ENCODE measurements at regions not wholly inside any gene's neighbourhood (a gene's known extent, or its start where the extent isn't known, plus 50 kb on each side); places are given as distances from the start of the nearest gene placed in this dataset.

DNA sequence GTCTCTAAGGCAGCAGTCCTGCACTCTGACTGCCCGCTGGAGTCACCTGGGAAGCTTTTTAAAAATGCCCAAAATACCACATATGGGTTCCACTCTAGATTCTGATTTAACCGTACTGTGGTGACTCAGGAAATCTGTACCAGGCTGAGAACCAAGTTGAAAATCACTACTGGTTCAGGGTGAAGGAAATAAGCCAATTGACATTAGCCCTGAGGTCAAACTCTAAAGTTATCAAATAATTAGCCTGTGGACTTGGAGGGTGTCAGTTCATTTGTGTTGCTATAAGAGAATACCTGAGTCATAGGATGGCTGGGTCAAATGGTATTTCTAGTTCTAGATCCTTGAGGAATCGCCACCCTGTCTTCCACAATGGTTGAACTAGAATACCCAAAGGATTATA lies 321.7 kb upstream of the ROPN1 start:
- Mint-ChIP-seq H3K36me3 (ENCODE audit: low read depth) (no peaks in the 10 kb centered on the region), H3K27ac (no peak overlapping the region), H3K9me3 (no peaks in the 10 kb centered on the region), H3K4me1 (ENCODE audit: low read depth) (no peaks in the 10 kb centered on the region), H3K4me3 (ENCODE audit: low read depth) (no peak overlapping the region), H3K27me3 (ENCODE audit: low read depth) (peaks cover 2% of the 10 kb centered on the region)
- DNase-seq (ENCODE audit: low spot score) = no peak
- intact Hi-C loops (cut with micrococcal nuclease) = no loop called here

DNA sequence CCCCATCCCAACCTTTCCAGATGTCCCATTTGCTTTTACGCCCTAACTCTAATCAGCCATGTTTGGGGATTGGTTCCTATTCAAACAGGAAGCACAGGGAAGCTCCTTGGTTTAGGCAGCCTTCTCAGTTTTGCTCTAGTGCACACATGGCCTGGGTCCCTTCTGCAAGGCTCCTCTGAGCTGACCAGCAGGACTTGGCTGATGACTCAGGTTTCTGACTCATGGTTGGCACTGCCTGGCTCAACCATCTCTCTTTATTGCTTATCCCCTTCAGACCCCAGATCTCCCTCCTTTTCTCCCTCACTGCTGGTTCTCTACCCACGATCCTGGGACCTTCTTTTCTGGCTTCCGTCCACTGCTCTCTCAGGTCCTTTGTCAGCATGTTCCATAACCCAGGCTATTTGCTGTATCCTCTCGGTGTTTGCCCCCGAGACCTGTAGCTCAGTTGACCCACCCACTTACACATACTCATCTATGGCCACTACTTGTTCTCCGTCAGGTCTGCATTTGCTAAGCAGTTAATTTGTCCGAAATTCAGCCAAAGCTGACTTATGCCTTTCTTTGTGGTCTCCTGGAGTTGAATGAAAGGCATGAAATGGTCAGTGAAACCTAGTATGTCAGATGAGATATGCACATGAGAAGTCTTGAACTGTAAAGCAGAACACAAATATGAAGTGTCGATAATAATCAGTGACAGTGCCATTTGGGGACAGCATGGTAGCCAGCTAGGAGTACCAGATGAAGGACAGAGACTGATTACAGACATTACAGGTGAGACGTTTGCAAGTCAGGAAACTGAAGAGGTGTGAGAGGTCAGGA lies 323.5 kb upstream of the ROPN1 start:
- intact Hi-C loops (cut with micrococcal nuclease) = no loop called here
- Mint-ChIP-seq H3K27me3 (ENCODE audit: low read depth) (peaks cover 2% of the 10 kb centered on the region), H3K4me3 (ENCODE audit: low read depth) (no peak overlapping the region), H3K36me3 (ENCODE audit: low read depth) (no peaks in the 10 kb centered on the region), H3K4me1 (ENCODE audit: low read depth) (no peaks in the 10 kb centered on the region), H3K9me3 (no peaks in the 10 kb centered on the region), H3K27ac (no peak overlapping the region)
- no peak for DNase-seq (ENCODE audit: low spot score)

DNA sequence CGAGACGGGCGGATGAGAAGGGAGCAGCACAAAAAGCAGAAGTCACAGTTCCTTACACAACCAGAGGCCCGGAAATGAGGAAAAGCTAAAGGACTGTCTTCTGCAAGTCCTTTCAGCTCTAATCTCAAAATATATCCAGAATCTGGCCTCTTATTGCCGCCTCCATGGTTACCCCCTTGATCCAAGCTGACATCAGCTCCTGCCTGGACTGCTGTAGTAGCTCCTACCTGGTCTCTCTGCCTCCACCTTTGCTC lies 324.0 kb upstream of the ROPN1 start:
- H3K4me1 Mint-ChIP-seq (ENCODE audit: low read depth) = no peaks in the 10 kb centered on the region
- H3K4me3 Mint-ChIP-seq (ENCODE audit: low read depth) = no peak overlapping the region
- H3K36me3 Mint-ChIP-seq (ENCODE audit: low read depth) = no peaks in the 10 kb centered on the region
- H3K9me3 Mint-ChIP-seq = no peaks in the 10 kb centered on the region
- DNase-seq (ENCODE audit: low spot score) = no peak
- H3K27ac Mint-ChIP-seq = no peak overlapping the region
- intact Hi-C loops (cut with micrococcal nuclease) = no loop called here
- H3K27me3 Mint-ChIP-seq (ENCODE audit: low read depth) = peaks cover 2% of the 10 kb centered on the region

DNA sequence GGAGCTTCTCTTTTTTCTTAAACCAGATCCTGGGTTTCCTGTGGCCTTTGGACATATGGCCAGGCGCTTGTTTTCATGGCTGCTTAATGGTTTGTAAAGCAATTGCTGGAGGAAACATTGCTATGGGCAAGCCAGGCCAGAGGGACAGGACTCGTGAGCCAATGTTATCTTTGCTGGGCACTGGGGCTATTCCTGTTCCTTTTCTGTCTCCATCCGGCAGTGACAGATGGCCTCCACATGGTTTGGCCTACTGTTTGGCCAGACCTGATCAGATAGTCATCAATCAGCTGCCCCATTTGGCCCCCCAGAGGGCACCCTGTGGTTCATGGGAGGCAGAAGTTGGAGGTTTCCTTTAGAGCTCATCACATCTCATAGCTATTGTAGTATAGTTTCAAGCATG lies 326.1 kb upstream of the ROPN1 start:
- no peak overlapping the region for H3K4me3 Mint-ChIP-seq (ENCODE audit: low read depth)
- no peak overlapping the region for H3K27ac Mint-ChIP-seq
- no peak for DNase-seq (ENCODE audit: low spot score)
- no peaks in the 10 kb centered on the region for H3K27me3 Mint-ChIP-seq (ENCODE audit: low read depth)
- no peaks in the 10 kb centered on the region for H3K36me3 Mint-ChIP-seq (ENCODE audit: low read depth)
- no peaks in the 10 kb centered on the region for H3K9me3 Mint-ChIP-seq
- H3K4me1 Mint-ChIP-seq (ENCODE audit: low read depth) = no peaks in the 10 kb centered on the region
- intact Hi-C loops (cut with micrococcal nuclease) = no loop called here

DNA sequence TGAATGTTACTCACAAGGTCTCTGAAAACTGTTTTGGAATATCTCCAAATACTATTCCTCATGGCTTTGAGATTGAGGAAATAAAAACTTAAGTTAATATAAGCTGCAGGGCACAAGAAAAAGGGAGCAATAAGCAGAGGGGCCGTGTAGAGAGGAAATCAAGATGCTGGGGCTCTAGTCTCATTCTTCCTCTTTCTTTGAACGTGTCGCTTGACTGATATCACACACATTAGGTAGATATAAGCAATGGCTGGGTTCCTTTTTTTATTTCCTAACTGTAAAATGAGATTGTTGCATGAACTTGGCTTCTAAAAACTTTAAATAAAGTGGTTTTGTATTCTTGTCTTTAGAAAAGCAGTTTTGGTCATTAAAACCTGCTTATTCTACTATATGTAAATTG lies 326.7 kb upstream of the ROPN1 start:
- DNase-seq (ENCODE audit: low spot score) = no peak
- Mint-ChIP-seq H3K27ac (no peak overlapping the region), H3K4me3 (ENCODE audit: low read depth) (no peak overlapping the region), H3K9me3 (no peaks in the 10 kb centered on the region), H3K4me1 (ENCODE audit: low read depth) (no peaks in the 10 kb centered on the region), H3K36me3 (ENCODE audit: low read depth) (no peaks in the 10 kb centered on the region), H3K27me3 (ENCODE audit: low read depth) (no peaks in the 10 kb centered on the region)
- intact Hi-C loops (cut with micrococcal nuclease) = no loop called here

DNA sequence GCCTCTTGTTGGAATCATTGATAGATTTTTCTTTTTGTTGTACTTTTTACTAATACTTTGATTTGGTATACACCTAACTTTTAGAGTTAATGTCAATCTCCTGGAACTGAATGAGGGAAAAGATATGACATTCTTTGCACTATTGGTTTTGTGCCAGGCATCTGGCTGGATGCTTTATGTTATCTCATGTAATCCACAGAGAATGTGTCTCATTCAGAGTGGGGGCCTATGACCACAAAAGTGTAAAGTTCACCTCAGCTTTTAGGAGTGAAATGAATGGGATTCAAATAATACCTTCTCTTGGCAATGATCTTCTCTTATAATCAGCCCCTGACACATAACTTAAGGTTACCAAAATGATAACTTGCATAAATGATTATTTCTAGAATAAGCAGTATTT lies 329.1 kb upstream of the ROPN1 start:
- DNase-seq (ENCODE audit: low spot score) = no peak
- H3K4me1 Mint-ChIP-seq (ENCODE audit: low read depth) = no peaks in the 10 kb centered on the region
- H3K36me3 Mint-ChIP-seq (ENCODE audit: low read depth) = no peaks in the 10 kb centered on the region
- intact Hi-C loops (cut with micrococcal nuclease) = no loop called here
- H3K27me3 Mint-ChIP-seq (ENCODE audit: low read depth) = no peaks in the 10 kb centered on the region
- no peaks in the 10 kb centered on the region for H3K9me3 Mint-ChIP-seq
- H3K27ac Mint-ChIP-seq = no peak overlapping the region
- no peak overlapping the region for H3K4me3 Mint-ChIP-seq (ENCODE audit: low read depth)

DNA sequence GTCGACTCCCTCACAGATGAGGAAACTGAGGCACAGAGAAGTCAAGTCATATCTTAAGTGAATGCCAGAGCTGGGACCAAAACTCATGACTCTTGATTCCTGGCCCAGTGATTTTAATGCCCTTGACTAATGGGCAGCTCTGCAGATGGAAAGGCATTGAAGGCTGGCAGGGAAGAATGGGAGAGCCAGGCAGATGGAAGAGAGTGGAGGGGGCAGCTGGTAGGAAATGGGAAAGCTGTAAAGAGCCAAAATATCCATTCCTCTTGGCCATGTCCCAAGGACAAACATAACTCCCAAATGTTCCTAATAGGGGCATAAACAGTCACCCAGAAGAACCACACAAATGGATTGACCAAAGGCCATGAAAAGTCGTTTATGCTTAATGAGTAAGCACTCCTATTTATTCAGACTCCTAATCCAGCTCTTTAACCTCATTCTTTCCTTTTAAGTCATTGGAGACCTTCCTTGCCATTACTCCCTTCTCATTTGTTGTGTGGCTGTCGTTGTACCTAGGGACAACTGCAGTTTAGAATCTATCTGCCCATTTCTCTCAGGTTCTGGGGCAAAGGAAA lies 330.5 kb upstream of the ROPN1 start:
- intact Hi-C loops (cut with micrococcal nuclease) = no loop called here
- Mint-ChIP-seq H3K36me3 (ENCODE audit: low read depth) (no peaks in the 10 kb centered on the region), H3K27ac (no peak overlapping the region), H3K4me1 (ENCODE audit: low read depth) (no peaks in the 10 kb centered on the region), H3K4me3 (ENCODE audit: low read depth) (no peak overlapping the region), H3K9me3 (no peaks in the 10 kb centered on the region), H3K27me3 (ENCODE audit: low read depth) (no peaks in the 10 kb centered on the region)
- no peak for DNase-seq (ENCODE audit: low spot score)

DNA sequence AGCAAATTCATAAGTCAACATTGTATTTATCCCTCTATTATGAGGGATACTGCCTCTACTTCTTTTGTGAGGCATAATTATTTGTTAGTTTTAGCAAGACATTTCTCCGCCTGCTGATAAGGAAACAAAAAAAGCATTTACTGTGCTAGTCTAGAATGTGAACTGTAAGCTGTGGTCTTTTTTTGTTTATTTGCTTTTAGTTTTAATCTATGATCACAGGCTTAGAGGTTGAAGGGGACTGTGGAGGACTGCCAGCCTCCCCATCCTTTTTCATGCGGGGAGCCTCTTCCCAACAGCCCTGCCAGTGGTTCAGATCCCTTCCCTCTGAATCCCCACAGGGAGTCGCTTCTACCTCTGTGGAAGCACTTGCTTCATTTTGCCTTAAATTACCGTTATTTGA lies 331.0 kb upstream of the ROPN1 start:
- no peak overlapping the region for H3K27ac Mint-ChIP-seq
- H3K36me3 Mint-ChIP-seq (ENCODE audit: low read depth) = no peaks in the 10 kb centered on the region
- no peaks in the 10 kb centered on the region for H3K4me1 Mint-ChIP-seq (ENCODE audit: low read depth)
- DNase-seq (ENCODE audit: low spot score) = no peak
- intact Hi-C loops (cut with micrococcal nuclease) = no loop called here
- H3K27me3 Mint-ChIP-seq (ENCODE audit: low read depth) = no peaks in the 10 kb centered on the region
- no peaks in the 10 kb centered on the region for H3K9me3 Mint-ChIP-seq
- H3K4me3 Mint-ChIP-seq (ENCODE audit: low read depth) = no peak overlapping the region

DNA sequence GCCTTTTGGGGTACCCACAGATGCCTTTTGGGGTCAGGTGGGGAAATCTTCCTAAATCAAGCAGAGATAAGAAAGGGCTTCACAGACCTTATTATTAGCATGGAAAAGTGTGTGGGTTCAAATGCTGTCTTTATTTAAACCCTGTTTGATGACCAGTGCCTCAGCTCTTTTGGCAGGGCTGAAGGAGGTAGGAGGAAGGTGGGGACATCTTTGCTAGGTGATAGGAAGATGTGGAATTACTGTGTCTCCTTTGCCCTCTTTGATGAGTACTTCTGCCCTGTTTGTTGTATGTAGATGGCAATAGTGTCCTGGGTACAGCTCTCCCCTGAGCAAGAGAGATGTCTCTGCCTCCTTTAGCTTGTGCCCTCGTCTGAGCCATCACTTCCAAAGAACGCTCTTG lies 333.3 kb upstream of the ROPN1 start:
- H3K27ac Mint-ChIP-seq = no peak overlapping the region
- no peaks in the 10 kb centered on the region for H3K36me3 Mint-ChIP-seq (ENCODE audit: low read depth)
- no peaks in the 10 kb centered on the region for H3K27me3 Mint-ChIP-seq (ENCODE audit: low read depth)
- no peak overlapping the region for H3K4me3 Mint-ChIP-seq (ENCODE audit: low read depth)
- H3K4me1 Mint-ChIP-seq (ENCODE audit: low read depth) = no peaks in the 10 kb centered on the region
- no peak for DNase-seq (ENCODE audit: low spot score)
- no peaks in the 10 kb centered on the region for H3K9me3 Mint-ChIP-seq
- intact Hi-C loops (cut with micrococcal nuclease) = no loop called here

DNA sequence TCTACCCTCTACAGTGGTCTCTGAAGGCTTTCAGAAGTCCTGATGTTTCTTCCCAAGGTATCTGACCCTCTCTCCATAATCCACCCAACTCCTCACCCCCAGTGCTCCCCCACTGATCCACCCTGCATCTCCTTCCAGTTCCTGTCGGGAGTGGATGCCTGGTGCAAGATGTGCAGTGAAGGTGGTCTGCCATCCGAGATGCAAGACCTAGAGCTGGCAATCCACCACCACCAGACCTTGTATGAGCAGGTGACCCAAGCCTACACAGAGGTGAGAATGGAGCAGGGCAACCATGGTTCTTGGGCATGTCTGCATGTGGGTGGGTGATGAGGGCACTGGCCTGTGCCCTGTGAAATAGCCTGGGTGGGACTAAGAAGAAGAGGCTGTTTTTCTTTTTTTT lies 337.8 kb upstream of the ROPN1 start:
- intact Hi-C loops (cut with micrococcal nuclease) = no loop called here
- no peaks in the 10 kb centered on the region for H3K4me1 Mint-ChIP-seq (ENCODE audit: low read depth)
- no peaks in the 10 kb centered on the region for H3K27me3 Mint-ChIP-seq (ENCODE audit: low read depth)
- H3K9me3 Mint-ChIP-seq = no peaks in the 10 kb centered on the region
- no peak overlapping the region for H3K27ac Mint-ChIP-seq
- DNase-seq (ENCODE audit: low spot score) = no peak
- no peak overlapping the region for H3K4me3 Mint-ChIP-seq (ENCODE audit: low read depth)
- no peaks in the 10 kb centered on the region for H3K36me3 Mint-ChIP-seq (ENCODE audit: low read depth)

DNA sequence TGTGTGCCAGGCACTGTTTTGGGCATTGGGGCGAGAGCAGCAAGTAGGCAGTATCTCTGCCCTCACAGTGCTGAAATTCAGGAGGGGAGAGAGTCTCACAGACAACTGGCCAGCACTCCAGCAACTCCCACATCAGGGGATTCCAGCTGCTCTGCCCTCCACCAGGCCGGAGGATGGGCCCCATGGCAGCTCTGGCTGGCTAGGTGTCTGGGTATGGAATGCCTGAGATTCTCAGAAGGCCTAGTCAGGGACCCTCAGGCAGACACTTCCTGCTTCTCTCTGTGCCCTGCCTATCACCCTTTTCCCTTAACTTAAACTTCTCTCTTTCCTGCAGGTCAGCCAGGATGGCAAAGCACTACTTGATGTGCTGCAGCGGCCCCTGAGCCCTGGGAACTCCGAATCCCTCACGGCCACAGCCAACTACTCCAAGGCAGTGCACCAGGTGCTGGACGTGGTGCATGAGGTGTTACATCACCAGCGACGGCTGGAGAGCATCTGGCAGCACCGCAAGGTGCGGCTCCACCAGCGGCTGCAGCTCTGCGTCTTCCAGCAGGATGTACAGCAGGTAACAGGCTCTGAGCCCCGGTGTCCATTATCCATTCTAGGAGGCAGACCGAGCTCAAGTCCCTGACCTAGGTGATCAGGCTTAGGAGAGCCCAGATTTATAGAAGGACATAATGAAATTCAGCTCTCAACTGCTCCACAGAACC lies 342.2 kb upstream of the ROPN1 start:
- DNase-seq (ENCODE audit: low spot score) = no peak
- intact Hi-C loops (cut with micrococcal nuclease) = no loop called here
- Mint-ChIP-seq H3K27me3 (ENCODE audit: low read depth) (no peaks in the 10 kb centered on the region), H3K4me1 (ENCODE audit: low read depth) (no peaks in the 10 kb centered on the region), H3K9me3 (no peaks in the 10 kb centered on the region), H3K4me3 (ENCODE audit: low read depth) (no peak overlapping the region), H3K27ac (no peak overlapping the region), H3K36me3 (ENCODE audit: low read depth) (no peaks in the 10 kb centered on the region)

DNA sequence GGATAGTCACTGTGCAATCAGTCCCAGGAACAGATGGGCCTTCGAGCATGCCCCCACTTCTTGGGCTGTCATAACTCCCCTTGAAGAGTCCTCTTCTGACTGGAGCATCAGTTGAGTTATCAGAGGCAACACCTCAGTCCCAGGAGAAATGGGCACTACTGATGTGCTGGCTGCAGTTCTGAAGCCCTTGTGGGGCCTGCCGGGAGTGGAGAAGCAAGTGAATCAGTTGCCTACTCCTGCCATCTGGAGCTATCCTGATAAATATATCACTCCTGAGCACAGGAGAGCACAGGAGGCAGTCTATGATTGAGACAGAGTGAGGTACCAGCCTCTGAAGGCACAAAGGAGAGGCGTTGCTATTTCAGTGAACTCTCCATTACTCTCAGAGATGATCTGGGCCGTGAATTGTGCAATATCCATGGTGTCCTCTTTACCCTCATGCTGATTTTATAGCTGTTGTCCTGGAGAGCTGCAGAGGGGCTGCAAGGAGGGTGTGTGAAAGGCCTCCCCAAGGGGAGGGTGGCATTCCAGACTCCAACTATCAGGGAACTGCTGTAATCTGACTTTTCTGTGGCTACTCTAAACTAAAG lies 344.2 kb upstream of the ROPN1 start:
- no peak overlapping the region for H3K4me3 Mint-ChIP-seq (ENCODE audit: low read depth)
- no peaks in the 10 kb centered on the region for H3K4me1 Mint-ChIP-seq (ENCODE audit: low read depth)
- no peak overlapping the region for H3K27ac Mint-ChIP-seq
- H3K9me3 Mint-ChIP-seq = no peaks in the 10 kb centered on the region
- H3K27me3 Mint-ChIP-seq (ENCODE audit: low read depth) = no peaks in the 10 kb centered on the region
- H3K36me3 Mint-ChIP-seq (ENCODE audit: low read depth) = no peaks in the 10 kb centered on the region
- intact Hi-C loops (cut with micrococcal nuclease) = no loop called here
- no peak for DNase-seq (ENCODE audit: low spot score)

DNA sequence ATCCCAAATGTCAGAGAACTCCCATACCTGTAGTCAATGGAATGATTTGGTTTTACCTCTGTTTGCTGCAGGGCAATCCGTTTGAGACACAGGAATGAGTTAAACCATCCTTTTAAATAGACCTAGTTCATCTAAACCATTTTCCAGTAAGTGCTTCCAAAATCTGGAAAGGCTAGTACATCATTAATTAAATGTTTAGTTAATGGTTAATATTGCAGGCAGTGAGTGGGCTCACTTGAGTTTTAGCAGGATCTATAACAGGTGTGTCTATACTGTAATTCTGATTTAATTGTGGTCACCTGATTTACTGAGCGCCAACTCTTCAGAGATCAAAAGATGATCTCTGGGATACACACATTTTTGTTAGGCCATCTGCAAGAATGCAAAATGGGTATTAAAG lies 353.9 kb upstream of the ROPN1 start:
- no peak for DNase-seq (ENCODE audit: low spot score)
- Mint-ChIP-seq H3K4me1 (ENCODE audit: low read depth) (no peaks in the 10 kb centered on the region), H3K4me3 (ENCODE audit: low read depth) (no peak overlapping the region), H3K27me3 (ENCODE audit: low read depth) (no peaks in the 10 kb centered on the region), H3K9me3 (no peaks in the 10 kb centered on the region), H3K27ac (no peak overlapping the region), H3K36me3 (ENCODE audit: low read depth) (no peaks in the 10 kb centered on the region)
- intact Hi-C loops (cut with micrococcal nuclease) = no loop called here

Measured in activated T-helper 2 cell treated with anti-CD3 and anti-CD28 coated beads, Interferon-gamma antibody, Interleukin-2, Interleukin-4, amounts not matched to agents 10 μg/mL and 5 μg/mL and 100 μg/mL, durations not matched to agents 14 hours and 24 hours and 36 hours (primary cell).